ENCODE measurements at regions not wholly inside any gene's neighbourhood (a gene's known extent, or its start where the extent isn't known, plus 50 kb on each side); places are given as distances from the start of the nearest gene placed in this dataset.

- H3K4me3 ChIP-seq (ENCODE audit: low read depth, low read length): no peak overlapping the region
- DNase-seq (ENCODE audit: low read depth): no peak
- TF ChIP-seq MAX (IDR thresholded peaks at IDR 0.05; ENCODE audit: low read depth, low read length) (no peak), MYC (IDR thresholded peaks at IDR 0.05; ENCODE audit: low read depth, low read length) (no peak), CTCF (IDR thresholded peaks at IDR 0.05; ENCODE audit: low read depth, low read length) (no peak), POLR2A (IDR thresholded peaks at IDR 0.05; ENCODE audit: extremely low read depth, insufficient read length) (no peak)
Measured at GRCh38 chr9:88773126-88773525, 218.1 kb upstream of the S1PR3 start.

- no peak overlapping the region for H3K4me3 ChIP-seq (ENCODE audit: low read depth, low read length)
- DNase-seq (ENCODE audit: low read depth): peak; percentile 73
- TF ChIP-seq POLR2A (IDR thresholded peaks at IDR 0.05; ENCODE audit: extremely low read depth, insufficient read length): no peak
- peak; percentile 12 for TF ChIP-seq CTCF (IDR thresholded peaks at IDR 0.05; ENCODE audit: low read depth, low read length)
Measured at GRCh38 chr9:88773627-88774244, 217.5 kb upstream of the S1PR3 start.

GRCh38 chr9:88775037-88775471 is 216.2 kb upstream of the S1PR3 start:
- peak; percentile 59 for DNase-seq (ENCODE audit: low read depth)
- H3K4me3 ChIP-seq (ENCODE audit: low read depth, low read length): no peak overlapping the region
- TF ChIP-seq CTCF (IDR thresholded peaks at IDR 0.05; ENCODE audit: low read depth, low read length): no peak
- no peak for TF ChIP-seq MYC (IDR thresholded peaks at IDR 0.05; ENCODE audit: low read depth, low read length)
- no peak for TF ChIP-seq MAX (IDR thresholded peaks at IDR 0.05; ENCODE audit: low read depth, low read length)
- no peak for TF ChIP-seq POLR2A (IDR thresholded peaks at IDR 0.05; ENCODE audit: extremely low read depth, insufficient read length)

GRCh38 chr9:88775559-88775958 is 215.7 kb upstream of the S1PR3 start:
- peak; percentile 15 for DNase-seq (ENCODE audit: low read depth)
- H3K4me3 ChIP-seq (ENCODE audit: low read depth, low read length): no peak overlapping the region
- TF ChIP-seq MAX (IDR thresholded peaks at IDR 0.05; ENCODE audit: low read depth, low read length): no peak

- no peak overlapping the region for H3K4me3 ChIP-seq (ENCODE audit: low read depth, low read length)
- no peak for TF ChIP-seq MYC (IDR thresholded peaks at IDR 0.05; ENCODE audit: low read depth, low read length)
- no peak for DNase-seq (ENCODE audit: low read depth)
Measured at GRCh38 chr9:88775966-88776365, 215.3 kb upstream of the S1PR3 start.

GRCh38 chr9:88776717-88777497 is 214.4 kb upstream of the S1PR3 start:
- H3K4me3 ChIP-seq (ENCODE audit: low read depth, low read length): peak overlapping the region; percentile 32
- DNase-seq (ENCODE audit: low read depth): peak; percentile 70
- TF ChIP-seq POLR2A (IDR thresholded peaks at IDR 0.05; ENCODE audit: extremely low read depth, insufficient read length) (no peak), CTCF (IDR thresholded peaks at IDR 0.05; ENCODE audit: low read depth, low read length) (no peak), MAX (IDR thresholded peaks at IDR 0.05; ENCODE audit: low read depth, low read length) (no peak), MYC (IDR thresholded peaks at IDR 0.05; ENCODE audit: low read depth, low read length) (no peak)

Measured in NB4 (cell line).